HCT116 (cell line): ENCODE measurements at regions not wholly inside any gene's neighbourhood (a gene's known extent, or its start where the extent isn't known, plus 50 kb on each side); places are given as distances from the start of the nearest gene placed in this dataset.

Source experiments
- ATAC-seq: fragments of 200-7000 bp; cut with Tn5 transposase; 2 replicates; pipeline ENCODE4 v1.9.1; 2020; ENCODE audit warnings: mild to moderate bottlenecking, moderate library complexity
- BruUV-seq: library from RNA; stranded (reverse); fragments of 400-500 nt; replicated peaks from 2 replicates; lab custom pipeline; 2021; lab: Mats Ljungman, UMichigan
- CTCF ChIA-PET: fragments of 300-600 bp; sonication (Branson Sonifier 250); formaldehyde crosslinking; loops from one replicate; lab custom pipeline; 2021; ENCODE audit warnings: antibody characterized with exemption; lab: Charles Lee
- POLR2A ChIA-PET: fragments of 300-600, 350-600 bp; sonication (Branson Sonifier 250); formaldehyde crosslinking; loops from one replicate; lab custom pipeline; 2021; ENCODE audit warnings: antibody characterized with exemption; lab: Charles Lee
- RAD21 ChIA-PET, 2 experiments: fragments of 300-600 bp; sonication (Branson Sonifier 250); formaldehyde crosslinking; loops; one replicate each; lab custom pipeline; 2023; ENCODE audit warnings: low total read pairs in 2 of 2; ENCODE audit not compliant: uncharacterized antibody in 2 of 2, unreplicated experiment in 2 of 2, low non-redundant PET in 1 of 2; lab: Charles Lee
- DNase-seq: peaks from one replicate; pipeline ENCODE4 v3.0.0-alpha.2; 2010; ENCODE audit warnings: low read depth, low spot score
- H2AFZ ChIP-seq: fragments of 200-600 bp; shearing (Covaris generic), sonication (generic); 2 replicates; pipeline ENCODE4 v1.6.1; 2017; ENCODE audit warnings: low read depth, mixed run types, mixed read lengths, antibody characterized with exemption, low read length; ENCODE audit not compliant: poor library complexity, severe bottlenecking
- H3K27ac ChIP-seq: 2 replicates; pipeline ENCODE4 v1.5.1; 2012; ENCODE audit warnings: low read depth, low read length
- H3K27me3 ChIP-seq: fragments of 200-600 bp; sonication (generic); 2 replicates; pipeline ENCODE4 v1.6.1; 2016; ENCODE audit warnings: mixed run types, low read length, mixed read lengths; ENCODE audit not compliant: insufficient read depth
- H3K36me3 ChIP-seq, 2 experiments: fragments of 200-500 bp in 1 of 2; fragments of 200-600 bp in 1 of 2; sonication (Bioruptor generic) in 1 of 2; sonication (generic) in 1 of 2; 2 replicates each; pipeline versions ENCODE4 v1.5.1 to v1.6.1; 2014 to 2016; ENCODE audit warnings: low read length in 2 of 2, inconsistent platforms in 1 of 2, mixed read lengths in 1 of 2, mixed run types in 1 of 2; ENCODE audit not compliant: insufficient read depth in 2 of 2, control insufficient read depth in 1 of 2
- H3K4me1 ChIP-seq, 2 experiments: fragments of 200-600 bp in 1 of 2; sonication (generic) in 1 of 2; 2 replicates each; pipeline versions ENCODE4 v1.5.1 to v1.6.1; 2012 to 2017; ENCODE audit warnings: low read length in 2 of 2, inconsistent platforms in 1 of 2, mild to moderate bottlenecking in 1 of 2, mixed read lengths in 1 of 2, mixed run types in 1 of 2, moderate library complexity in 1 of 2; ENCODE audit not compliant: insufficient read depth in 2 of 2, control insufficient read depth in 1 of 2
- H3K4me2 ChIP-seq: fragments of 200-600 bp; sonication (generic); 2 replicates; pipeline ENCODE4 v1.6.1; 2017; ENCODE audit warnings: mixed run types, low read length, mixed read lengths
- H3K4me3 ChIP-seq, 2 experiments: fragments of 200-600 bp in 1 of 2; sonication (generic) in 1 of 2; replicated peaks in 1 of 2; 2 replicates each; pipeline ENCODE4 v1.5.1; 2011 to 2016; ENCODE audit warnings: low read length in 2 of 2, control low read depth in 1 of 2, low read depth in 1 of 2, mild to moderate bottlenecking in 1 of 2, mixed read lengths in 1 of 2, mixed run types in 1 of 2
- H3K79me2 ChIP-seq: fragments of 200-600 bp; sonication (generic); 2 replicates; pipeline ENCODE4 v1.6.1; 2017; ENCODE audit warnings: mild to moderate bottlenecking, mixed run types, low read length, moderate library complexity, mixed read lengths; ENCODE audit not compliant: insufficient read depth
- H3K9ac ChIP-seq: fragments of 200-600 bp; sonication (generic); 2 replicates; pipeline ENCODE4 v1.6.1; 2016; ENCODE audit warnings: low read length, mixed read lengths
- H3K9me2 ChIP-seq: fragments of 200-600 bp; sonication (generic), shearing (Covaris generic); 2 replicates; pipeline ENCODE4 v1.6.1; 2017; ENCODE audit warnings: mixed run types, mild to moderate bottlenecking, moderate library complexity; ENCODE audit not compliant: insufficient read depth
- H3K9me3 ChIP-seq, 2 experiments: fragments of 200-500 bp in 1 of 2; fragments of 200-600 bp in 1 of 2; sonication (Bioruptor generic) in 1 of 2; sonication (generic) in 1 of 2; 2 replicates each; pipeline ENCODE4 v1.6.1; 2014 to 2017; ENCODE audit warnings: low read length in 2 of 2, mixed read lengths in 2 of 2, inconsistent platforms in 1 of 2, low read depth in 1 of 2, mild to moderate bottlenecking in 1 of 2, mixed run types in 1 of 2, moderate library complexity in 1 of 2; ENCODE audit not compliant: control insufficient read depth in 1 of 2, insufficient read depth in 1 of 2
- H4K20me1 ChIP-seq: fragments of 200-600 bp; sonication (generic), shearing (Covaris generic); 2 replicates; pipeline ENCODE4 v1.6.1; 2017; ENCODE audit warnings: mixed run types, mild to moderate bottlenecking, moderate library complexity; ENCODE audit not compliant: insufficient read depth
- ATF3 ChIP-seq: IDR thresholded peaks from 2 replicates; pipeline ENCODE4 v1.6.1; 2012
- CBX3 ChIP-seq: IDR thresholded peaks from 2 replicates; pipeline ENCODE4 v1.6.1; 2012; ENCODE audit warnings: low read depth
- CTCF ChIP-seq, 3 experiments: fragments of 200-600 bp in 1 of 3; sonication (generic) in 1 of 3; IDR thresholded peaks in 2 of 3; conservative IDR thresholded peaks in 1 of 3; 2 replicates each; pipeline ENCODE4 v1.5.1; 2012 to 2017; ENCODE audit warnings: low read depth in 2 of 3, low read length in 2 of 3, antibody characterized with exemption in 1 of 3, borderline replicate concordance in 1 of 3, control low read depth in 1 of 3, mild to moderate bottlenecking in 1 of 3, mixed read lengths in 1 of 3, mixed run types in 1 of 3, moderate library complexity in 1 of 3; ENCODE audit not compliant: insufficient read depth in 1 of 3
- ELF1 ChIP-seq: IDR thresholded peaks from 2 replicates; pipeline ENCODE4 v1.6.1; 2012; ENCODE audit warnings: low read depth, borderline replicate concordance
- EZH2phosphoT487 ChIP-seq: fragments of 200-600 bp; IDR thresholded peaks from 2 replicates; pipeline ENCODE4 v1.6.1; 2018; ENCODE audit warnings: antibody characterized with exemption, borderline replicate concordance
- FOSL1 ChIP-seq: IDR thresholded peaks from 2 replicates; pipeline ENCODE4 v1.6.1; 2012; ENCODE audit warnings: low read depth
- JUND ChIP-seq: IDR thresholded peaks from 2 replicates; pipeline ENCODE4 v1.6.1; 2012
- MAX ChIP-seq: IDR thresholded peaks from 2 replicates; pipeline ENCODE4 v1.6.1; 2012
- POLR2AphosphoS5 ChIP-seq: IDR thresholded peaks from 2 replicates; pipeline ENCODE4 v1.6.1; 2011; ENCODE audit warnings: mild to moderate bottlenecking, low read depth, low read length, moderate library complexity
- SRF ChIP-seq: IDR thresholded peaks from 2 replicates; pipeline ENCODE4 v1.6.1; 2012; ENCODE audit warnings: low read depth
- TCF7L2 ChIP-seq: IDR thresholded peaks from 2 replicates; pipeline ENCODE4 v1.7.0; 2011; ENCODE audit warnings: borderline replicate concordance, inconsistent platforms; ENCODE audit not compliant: insufficient read depth, insufficient read length; ENCODE audit errors: extremely low read depth
- YY1 ChIP-seq: IDR thresholded peaks from 2 replicates; pipeline ENCODE4 v1.6.1; 2011; ENCODE audit warnings: low read length, low read depth, moderate library complexity, mild to moderate bottlenecking; ENCODE audit not compliant: insufficient replicate concordance; ENCODE audit errors: extremely low read depth
- ZFX ChIP-seq: fragments of 450-650 bp; IDR thresholded peaks from 2 replicates; pipeline ENCODE4 v1.6.1; 2017
- intact Hi-C: fragments of 100-400 bp; cut with micrococcal nuclease; formaldehyde crosslinking; loops from 2 replicates; pipeline ENCODE4 v1.10.0; 2022
- TF ChIP-seq, protein P1 (sequence below): IDR thresholded peaks from 2 replicates; pipeline ENCODE4 v1.6.1; 2012; ENCODE audit warnings: low read depth

DNA sequence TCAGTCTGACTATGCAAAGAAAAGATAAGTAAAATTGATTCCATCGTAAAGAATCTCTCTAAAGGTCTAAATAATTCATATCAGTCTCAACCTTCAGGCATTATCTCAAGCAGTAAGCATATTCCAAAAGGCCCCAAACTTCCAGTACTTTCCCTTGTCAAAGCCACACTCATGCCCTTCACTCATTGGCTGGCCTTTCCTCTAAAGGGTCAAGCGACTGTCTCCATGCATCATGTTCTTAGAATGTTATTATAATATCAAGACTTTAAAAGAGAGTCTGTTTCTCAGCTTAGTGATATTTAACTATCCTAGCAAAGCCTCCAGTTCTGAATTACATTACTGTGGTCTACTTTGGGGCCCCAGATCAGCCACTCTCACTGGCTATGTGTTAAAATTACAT is 271.3 kb downstream of the MREG start:
- Histone ChIP-seq H3K27ac (no peak overlapping the region), H3K9me2 (no peaks in the 10 kb centered on the region; the same call in 1 of the 2 replicates), H4K20me1 (no peaks in the 10 kb centered on the region), H3K9me3 (no peaks in the 10 kb centered on the region), H3K9ac (no peak overlapping the region), H3K27me3 (no peaks in the 10 kb centered on the region), H3K4me2 (no peak overlapping the region), H3K4me1 (no peaks in the 10 kb centered on the region), H3K4me3 (no peak overlapping the region), H2AFZ (no peak overlapping the region), H3K36me3 (no peaks in the 10 kb centered on the region)
- BruUV-seq, result no TSS peak
- ChIA-PET CTCF (no interaction called here), RAD21 (no interaction called here)
- DNase-seq, result no peak
- TF ChIP-seq FOSL1 (no peak), EZH2phosphoT487 (no peak), ELF1 (no peak), TCF7L2 (no peak), CTCF (IDR thresholded peaks at IDR 0.05 in 2 of 3, conservative IDR thresholded peaks at IDR 0.05 in 1 of 3; ENCODE audit: borderline replicate concordance in 1 of 3, insufficient read depth in 1 of 3, low read depth in 2 of 3, low read length in 2 of 3) (no peak), CBX3 (no peak), SRF (no peak), POLR2AphosphoS5 (no peak), ATF3 (no peak), ZFX (no peak), JUND (no peak), MAX (no peak), YY1 (no peak)
- TF ChIP-seq, protein P1, sequence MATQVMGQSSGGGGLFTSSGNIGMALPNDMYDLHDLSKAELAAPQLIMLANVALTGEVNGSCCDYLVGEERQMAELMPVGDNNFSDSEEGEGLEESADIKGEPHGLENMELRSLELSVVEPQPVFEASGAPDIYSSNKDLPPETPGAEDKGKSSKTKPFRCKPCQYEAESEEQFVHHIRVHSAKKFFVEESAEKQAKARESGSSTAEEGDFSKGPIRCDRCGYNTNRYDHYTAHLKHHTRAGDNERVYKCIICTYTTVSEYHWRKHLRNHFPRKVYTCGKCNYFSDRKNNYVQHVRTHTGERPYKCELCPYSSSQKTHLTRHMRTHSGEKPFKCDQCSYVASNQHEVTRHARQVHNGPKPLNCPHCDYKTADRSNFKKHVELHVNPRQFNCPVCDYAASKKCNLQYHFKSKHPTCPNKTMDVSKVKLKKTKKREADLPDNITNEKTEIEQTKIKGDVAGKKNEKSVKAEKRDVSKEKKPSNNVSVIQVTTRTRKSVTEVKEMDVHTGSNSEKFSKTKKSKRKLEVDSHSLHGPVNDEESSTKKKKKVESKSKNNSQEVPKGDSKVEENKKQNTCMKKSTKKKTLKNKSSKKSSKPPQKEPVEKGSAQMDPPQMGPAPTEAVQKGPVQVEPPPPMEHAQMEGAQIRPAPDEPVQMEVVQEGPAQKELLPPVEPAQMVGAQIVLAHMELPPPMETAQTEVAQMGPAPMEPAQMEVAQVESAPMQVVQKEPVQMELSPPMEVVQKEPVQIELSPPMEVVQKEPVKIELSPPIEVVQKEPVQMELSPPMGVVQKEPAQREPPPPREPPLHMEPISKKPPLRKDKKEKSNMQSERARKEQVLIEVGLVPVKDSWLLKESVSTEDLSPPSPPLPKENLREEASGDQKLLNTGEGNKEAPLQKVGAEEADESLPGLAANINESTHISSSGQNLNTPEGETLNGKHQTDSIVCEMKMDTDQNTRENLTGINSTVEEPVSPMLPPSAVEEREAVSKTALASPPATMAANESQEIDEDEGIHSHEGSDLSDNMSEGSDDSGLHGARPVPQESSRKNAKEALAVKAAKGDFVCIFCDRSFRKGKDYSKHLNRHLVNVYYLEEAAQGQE, result no peak
- TF ChIP-seq, all 23 proteins: peak for 0
- intact Hi-C loops, result no loop called here
- H3K79me2 ChIP-seq, result no peaks in the 10 kb centered on the region
- POLR2A ChIA-PET, result no interaction called here
- ATAC-seq, result no peak
